Panc1 (cell line): ENCODE measurements at regions not wholly inside any gene's neighbourhood (a gene's known extent, or its start where the extent isn't known, plus 50 kb on each side); places are given as distances from the start of the nearest gene placed in this dataset.

Experiments
- ATAC-seq: fragments of 200-7000 bp; cut with Tn5 transposase; 2 replicates; pipeline ENCODE4 v1.9.1; 2020; ENCODE audit warnings: mild to moderate bottlenecking, moderate library complexity
- BruUV-seq: library from RNA; stranded (reverse); fragments of 400-500 nt; replicated peaks from 2 replicates; lab custom pipeline; 2021; lab: Mats Ljungman, UMichigan
- CTCF ChIA-PET: fragments of 300-600 bp; sonication (Branson Sonifier 250); formaldehyde crosslinking; loops from one replicate; lab custom pipeline; 2022; ENCODE audit warnings: antibody characterized with exemption; lab: Charles Lee
- POLR2A ChIA-PET: fragments of 300-600 bp; sonication (Branson Sonifier 250); formaldehyde crosslinking; loops from one replicate; lab custom pipeline; 2022; ENCODE audit warnings: antibody characterized with exemption; lab: Charles Lee
- DNase-seq: peaks from one replicate; pipeline ENCODE4 v3.0.0-alpha.2; 2010; ENCODE audit warnings: low read depth, low spot score
- H3K27ac ChIP-seq: 2 replicates; pipeline ENCODE4 v1.5.1; 2011; ENCODE audit warnings: mild to moderate bottlenecking, low read length, inconsistent platforms
- H3K27me3 ChIP-seq: fragments of 200-500 bp; sonication (Bioruptor generic); 2 replicates; pipeline ENCODE4 v1.6.0; 2014; ENCODE audit warnings: low read length, inconsistent platforms; ENCODE audit not compliant: control insufficient read depth, insufficient read depth
- H3K36me3 ChIP-seq: fragments of 200-500 bp; sonication (Bioruptor generic); 2 replicates; pipeline ENCODE4 v1.5.1; 2014; ENCODE audit warnings: inconsistent platforms, mild to moderate bottlenecking, low read length, moderate library complexity; ENCODE audit not compliant: control insufficient read depth, insufficient read depth
- H3K4me1 ChIP-seq: 2 replicates; pipeline ENCODE4 v1.5.1; 2011; ENCODE audit warnings: inconsistent platforms, mild to moderate bottlenecking, low read length, moderate library complexity; ENCODE audit not compliant: control insufficient read depth, insufficient read depth
- H3K4me3 ChIP-seq, 2 experiments: 2 replicates each; pipeline ENCODE4 v1.5.1; 2011 to 2012; ENCODE audit warnings: low read depth in 2 of 2, low read length in 2 of 2, mild to moderate bottlenecking in 2 of 2, inconsistent platforms in 1 of 2, moderate library complexity in 1 of 2
- H3K9me3 ChIP-seq: fragments of 200-500 bp; sonication (Bioruptor generic); 2 replicates; pipeline ENCODE4 v1.5.1; 2014; ENCODE audit warnings: low read depth, mild to moderate bottlenecking, inconsistent platforms, low read length, moderate library complexity; ENCODE audit not compliant: control insufficient read depth, insufficient read depth
- CTCF ChIP-seq: fragments of 450-650 bp; IDR thresholded peaks from 2 replicates; pipeline ENCODE4 v1.5.1; 2017; ENCODE audit warnings: mild to moderate bottlenecking
- POLR2AphosphoS5 ChIP-seq: IDR thresholded peaks from 2 replicates; pipeline ENCODE4 v1.6.1; 2012; ENCODE audit warnings: mild to moderate bottlenecking, low read depth, low read length, moderate library complexity
- REST ChIP-seq, 2 experiments: IDR thresholded peaks; 2 replicates each; pipeline ENCODE4 v1.6.1; 2011 to 2012; ENCODE audit warnings: low read depth in 2 of 2, control low read depth in 1 of 2, low read length in 1 of 2, mild to moderate bottlenecking in 1 of 2, moderate library complexity in 1 of 2; ENCODE audit not compliant: insufficient read depth in 1 of 2
- SIN3A ChIP-seq: IDR thresholded peaks from 2 replicates; pipeline ENCODE4 v1.6.1; 2012; ENCODE audit warnings: low read depth, mild to moderate bottlenecking, low read length, moderate library complexity, borderline replicate concordance; ENCODE audit not compliant: insufficient read depth
- TCF7L2 ChIP-seq: IDR thresholded peaks from 2 replicates; pipeline ENCODE4 v1.6.1; 2011; ENCODE audit warnings: mild to moderate bottlenecking, low read depth, low read length, inconsistent platforms
- in situ Hi-C: cut with HindIII; loops from 2 replicates; pipeline ENCODE4 v1.10.0; 2016; ENCODE audit warnings: low sequenced_read_pairs, low pct_unique_long_range_greater_than_20kb
- intact Hi-C: fragments of 100-400 bp; cut with micrococcal nuclease; formaldehyde crosslinking; loops from one replicate; pipeline ENCODE4 v1.10.0; 2022; ENCODE audit not compliant: unreplicated experiment

GRCh38 chr2:125870746-125871145 lies 785.2 kb upstream of the GYPC start:
- in situ Hi-C loops (no loop called here), intact Hi-C loops (no loop called here)
- BruUV-seq = no TSS peak
- CTCF ChIA-PET = no interaction called here
- H3K27ac ChIP-seq = no peak overlapping the region
- no peaks in the 10 kb centered on the region for H3K4me1 ChIP-seq
- no peak for TF ChIP-seq SIN3A
- H3K27me3 ChIP-seq = no peaks in the 10 kb centered on the region
- DNase-seq (no peak), ATAC-seq (no peak)
- no peaks in the 10 kb centered on the region for H3K9me3 ChIP-seq
- POLR2A ChIA-PET = no interaction called here
- H3K36me3 ChIP-seq = no peaks in the 10 kb centered on the region
- H3K4me3 ChIP-seq = no peak overlapping the region

- Histone ChIP-seq H3K9me3 (no peaks in the 10 kb centered on the region), H3K4me3 (no peak overlapping the region), H3K36me3 (no peaks in the 10 kb centered on the region), H3K27ac (no peak overlapping the region), H3K27me3 (no peaks in the 10 kb centered on the region), H3K4me1 (no peaks in the 10 kb centered on the region)
- no peak for TF ChIP-seq SIN3A
- no peak for TF ChIP-seq POLR2AphosphoS5
- TF ChIP-seq TCF7L2 = no peak
- no peak for TF ChIP-seq REST (IDR thresholded peaks at IDR 0.05; ENCODE audit: insufficient read depth in 1 of 2, low read depth in 2 of 2, low read length in 1 of 2)
- no peak for TF ChIP-seq CTCF
- ATAC-seq (no peak), DNase-seq (no peak)
- BruUV-seq = no TSS peak
- ChIA-PET CTCF (no interaction called here), POLR2A (no interaction called here)
- in situ Hi-C loops = no loop called here
- intact Hi-C loops = no loop called here
Measured at GRCh38 chr2:125874564-125874963, 781.4 kb upstream of the GYPC start.

DNA sequence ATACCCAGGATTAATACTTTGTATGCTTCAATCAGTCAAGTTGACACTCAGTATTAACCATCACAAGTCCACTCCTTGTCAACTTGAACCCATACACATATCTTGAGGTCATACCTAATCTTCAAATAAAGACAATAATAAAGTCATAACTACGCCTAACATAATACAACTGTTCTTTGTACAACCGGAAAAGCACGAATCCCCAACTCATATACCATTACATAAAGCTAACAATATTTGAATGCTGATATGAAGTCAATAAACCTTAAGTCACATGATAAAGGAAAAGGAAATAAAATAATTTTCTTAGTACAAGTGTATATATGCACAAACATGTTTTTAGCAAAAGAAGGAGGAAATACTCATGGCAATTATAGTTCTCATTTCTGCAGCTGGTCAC lies 770.6 kb upstream of the GYPC start:
- no peak for ATAC-seq
- Histone ChIP-seq H3K27ac (no peak overlapping the region), H3K4me3 (no peak overlapping the region), H3K27me3 (no peaks in the 10 kb centered on the region), H3K36me3 (no peaks in the 10 kb centered on the region), H3K4me1 (no peaks in the 10 kb centered on the region), H3K9me3 (no peaks in the 10 kb centered on the region)
- CTCF ChIA-PET = no interaction called here
- in situ Hi-C loops = no loop called here
- intact Hi-C loops = no loop called here
- TF ChIP-seq SIN3A = no peak
- TF ChIP-seq TCF7L2 = no peak
- no peak for TF ChIP-seq POLR2AphosphoS5
- TF ChIP-seq CTCF = no peak
- TF ChIP-seq REST (IDR thresholded peaks at IDR 0.05; ENCODE audit: insufficient read depth in 1 of 2, low read depth in 2 of 2, low read length in 1 of 2) = no peak
- POLR2A ChIA-PET = no interaction called here
- DNase-seq = no peak
- no TSS peak for BruUV-seq
